ENCODE measurements at regions not wholly inside any gene's neighbourhood (a gene's known extent, or its start where the extent isn't known, plus 50 kb on each side); places are given as distances from the start of the nearest gene placed in this dataset.

DNA sequence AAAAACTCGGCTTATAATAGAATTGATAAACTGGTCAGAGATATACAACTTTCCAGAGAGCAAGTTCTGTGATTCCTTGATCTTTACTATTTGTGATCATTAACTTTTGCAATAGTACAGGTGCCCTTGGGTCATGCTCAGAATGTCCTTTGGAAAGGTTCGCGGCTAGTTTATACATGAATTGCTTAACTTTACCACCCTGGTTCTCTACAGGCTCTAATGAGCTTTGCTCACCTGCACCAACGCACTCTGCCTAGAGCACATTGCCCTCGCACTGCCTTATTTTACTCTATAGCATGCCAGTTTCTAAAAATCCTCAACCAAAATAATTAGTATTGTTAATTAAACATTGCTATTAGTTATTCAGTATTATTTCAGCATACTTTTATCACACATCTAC, 931.2 kb upstream of the KCND2 start:
- no peaks in the 10 kb centered on the region for H3K27me3 ChIP-seq (ENCODE audit: control insufficient read depth in 1 of 2, insufficient read depth in 1 of 2, low read length in 2 of 2)
- H4K8ac ChIP-seq (ENCODE audit: low read length) = no peak overlapping the region
- no peak overlapping the region for H2BK12ac ChIP-seq (ENCODE audit: low read length in 2 of 2)
- no peaks in the 10 kb centered on the region for H3K4me1 ChIP-seq (ENCODE audit: control insufficient read depth, insufficient read depth, low read depth, low read length)
- H3K79me1 ChIP-seq (replicated peaks; ENCODE audit: low read length, poor library complexity, severe bottlenecking) = no peaks in the 10 kb centered on the region
- H3K23ac ChIP-seq (ENCODE audit: low read length in 2 of 2) = no peak overlapping the region
- no peak overlapping the region for H3K9ac ChIP-seq (ENCODE audit: low read length)
- H4K91ac ChIP-seq (ENCODE audit: low read length) = no peak overlapping the region
- no peak overlapping the region for H3K18ac ChIP-seq (ENCODE audit: low read depth in 1 of 2, low read length in 2 of 2)
- no peak overlapping the region for H3K27ac ChIP-seq (ENCODE audit: low read length, poor library complexity, severe bottlenecking)
- no peaks in the 10 kb centered on the region for H3K36me3 ChIP-seq (ENCODE audit: control insufficient read depth in 1 of 2, insufficient read depth in 2 of 2, low read depth in 1 of 2, low read length in 2 of 2)
- H2BK5ac ChIP-seq (ENCODE audit: low read depth, low read length, poor library complexity, severe bottlenecking) = no peak overlapping the region
- no peaks in the 10 kb centered on the region for H3K9me3 ChIP-seq (ENCODE audit: control insufficient read depth, low read length)
- no peak overlapping the region for H2AK5ac ChIP-seq (ENCODE audit: low read length, severe bottlenecking)
- DNase-seq = no peak
- H2AFZ ChIP-seq (ENCODE audit: low read depth, low read length) = no peak overlapping the region
- H2BK120ac ChIP-seq (ENCODE audit: low read depth, low read length) = no peak overlapping the region
- no peak overlapping the region for H2BK15ac ChIP-seq (ENCODE audit: low read depth, poor library complexity, severe bottlenecking)
- H3K4ac ChIP-seq (ENCODE audit: low read depth in 1 of 2, low read length in 2 of 2) = no peak overlapping the region
- no peak overlapping the region for H3K4me2 ChIP-seq (ENCODE audit: low read length, poor library complexity, severe bottlenecking)
- no peak overlapping the region for H3K4me3 ChIP-seq (ENCODE audit: insufficient read depth in 1 of 2, low read depth in 1 of 2, low read length in 2 of 2)
- H3K14ac ChIP-seq (ENCODE audit: low read length in 2 of 2) = no peak overlapping the region
- WGBS = 90% methylated on average over 2 of the region's 5 CpGs

- no peak overlapping the region for H2BK5ac ChIP-seq (ENCODE audit: low read depth, low read length, poor library complexity, severe bottlenecking)
- no peak overlapping the region for H3K4me2 ChIP-seq (ENCODE audit: low read length, poor library complexity, severe bottlenecking)
These were observed 929.7 kb upstream of the KCND2 start for GRCh38 chr7:119343289-119343688.

DNA sequence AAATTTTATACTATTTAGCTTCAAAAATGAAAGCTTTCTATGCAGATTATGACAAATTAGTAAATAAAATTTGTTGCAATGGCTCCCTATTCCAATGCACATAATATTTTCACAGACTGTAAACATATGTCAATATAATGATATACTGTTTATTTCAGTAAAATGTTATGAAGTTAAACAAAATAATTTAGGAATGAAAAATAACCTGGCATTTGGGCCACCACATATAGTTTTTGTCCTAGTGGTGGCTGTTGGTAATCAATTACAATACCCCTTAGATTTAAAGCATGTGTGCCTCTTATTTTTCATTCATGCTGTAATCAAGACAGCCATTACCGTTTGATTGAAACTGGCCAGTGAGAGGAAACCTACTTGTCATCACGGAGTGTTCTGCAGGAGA, 928.5 kb upstream of the KCND2 start:
- H3K14ac ChIP-seq (ENCODE audit: low read length in 2 of 2) = no peak overlapping the region
- no peaks in the 10 kb centered on the region for H3K36me3 ChIP-seq (ENCODE audit: control insufficient read depth in 1 of 2, insufficient read depth in 2 of 2, low read depth in 1 of 2, low read length in 2 of 2)
- no CpG with 5 or more reads among the region's 2 CpGs for WGBS
- no peaks in the 10 kb centered on the region for H3K79me1 ChIP-seq (replicated peaks; ENCODE audit: low read length, poor library complexity, severe bottlenecking)
- H3K9me3 ChIP-seq (ENCODE audit: control insufficient read depth, low read length) = no peaks in the 10 kb centered on the region
- H3K4me2 ChIP-seq (ENCODE audit: low read length, poor library complexity, severe bottlenecking) = no peak overlapping the region
- H3K9ac ChIP-seq (ENCODE audit: low read length) = no peak overlapping the region
- no peak overlapping the region for H2BK5ac ChIP-seq (ENCODE audit: low read depth, low read length, poor library complexity, severe bottlenecking)
- no peak overlapping the region for H2AK5ac ChIP-seq (ENCODE audit: low read length, severe bottlenecking)
- no peaks in the 10 kb centered on the region for H3K27me3 ChIP-seq (ENCODE audit: control insufficient read depth in 1 of 2, insufficient read depth in 1 of 2, low read length in 2 of 2)
- H3K4me3 ChIP-seq (ENCODE audit: insufficient read depth in 1 of 2, low read depth in 1 of 2, low read length in 2 of 2) = no peak overlapping the region
- no peak overlapping the region for H3K27ac ChIP-seq (ENCODE audit: low read length, poor library complexity, severe bottlenecking)
- H2AFZ ChIP-seq (ENCODE audit: low read depth, low read length) = no peak overlapping the region
- no peak overlapping the region for H4K91ac ChIP-seq (ENCODE audit: low read length)
- no peak overlapping the region for H2BK120ac ChIP-seq (ENCODE audit: low read depth, low read length)
- H2BK12ac ChIP-seq (ENCODE audit: low read length in 2 of 2) = no peak overlapping the region
- no peak overlapping the region for H4K8ac ChIP-seq (ENCODE audit: low read length)
- H3K23ac ChIP-seq (ENCODE audit: low read length in 2 of 2) = no peak overlapping the region
- H2BK15ac ChIP-seq (ENCODE audit: low read depth, poor library complexity, severe bottlenecking) = no peak overlapping the region
- H3K18ac ChIP-seq (ENCODE audit: low read depth in 1 of 2, low read length in 2 of 2) = no peak overlapping the region
- H3K4me1 ChIP-seq (ENCODE audit: control insufficient read depth, insufficient read depth, low read depth, low read length) = no peaks in the 10 kb centered on the region
- DNase-seq = no peak
- no peak overlapping the region for H3K4ac ChIP-seq (ENCODE audit: low read depth in 1 of 2, low read length in 2 of 2)

More at GRCh38 chr7:119343289-119343688, 929.7 kb upstream of the KCND2 start:
- Histone ChIP-seq H3K4me1 (ENCODE audit: control insufficient read depth, insufficient read depth, low read depth, low read length) (no peaks in the 10 kb centered on the region), H3K18ac (ENCODE audit: low read depth in 1 of 2, low read length in 2 of 2) (no peak overlapping the region), H2BK12ac (ENCODE audit: low read length in 2 of 2) (no peak overlapping the region), H4K91ac (ENCODE audit: low read length) (no peak overlapping the region), H3K36me3 (ENCODE audit: control insufficient read depth in 1 of 2, insufficient read depth in 2 of 2, low read depth in 1 of 2, low read length in 2 of 2) (no peaks in the 10 kb centered on the region), H3K9ac (ENCODE audit: low read length) (no peak overlapping the region), H3K4me3 (ENCODE audit: insufficient read depth in 1 of 2, low read depth in 1 of 2, low read length in 2 of 2) (no peak overlapping the region), H3K23ac (ENCODE audit: low read length in 2 of 2) (no peak overlapping the region), H3K27ac (ENCODE audit: low read length, poor library complexity, severe bottlenecking) (no peak overlapping the region), H3K27me3 (ENCODE audit: control insufficient read depth in 1 of 2, insufficient read depth in 1 of 2, low read length in 2 of 2) (no peaks in the 10 kb centered on the region), H3K4ac (ENCODE audit: low read depth in 1 of 2, low read length in 2 of 2) (no peak overlapping the region), H3K79me1 (replicated peaks; ENCODE audit: low read length, poor library complexity, severe bottlenecking) (no peaks in the 10 kb centered on the region), H3K9me3 (ENCODE audit: control insufficient read depth, low read length) (no peaks in the 10 kb centered on the region), H2BK120ac (ENCODE audit: low read depth, low read length) (no peak overlapping the region), H3K14ac (ENCODE audit: low read length in 2 of 2) (no peak overlapping the region), H2BK15ac (ENCODE audit: low read depth, poor library complexity, severe bottlenecking) (no peak overlapping the region), H2AK5ac (ENCODE audit: low read length, severe bottlenecking) (no peak overlapping the region), H4K8ac (ENCODE audit: low read length) (no peak overlapping the region), H2AFZ (ENCODE audit: low read depth, low read length) (no peak overlapping the region)
- WGBS = no CpG with 5 or more reads among the region's 1 CpG
- DNase-seq = no peak

DNA sequence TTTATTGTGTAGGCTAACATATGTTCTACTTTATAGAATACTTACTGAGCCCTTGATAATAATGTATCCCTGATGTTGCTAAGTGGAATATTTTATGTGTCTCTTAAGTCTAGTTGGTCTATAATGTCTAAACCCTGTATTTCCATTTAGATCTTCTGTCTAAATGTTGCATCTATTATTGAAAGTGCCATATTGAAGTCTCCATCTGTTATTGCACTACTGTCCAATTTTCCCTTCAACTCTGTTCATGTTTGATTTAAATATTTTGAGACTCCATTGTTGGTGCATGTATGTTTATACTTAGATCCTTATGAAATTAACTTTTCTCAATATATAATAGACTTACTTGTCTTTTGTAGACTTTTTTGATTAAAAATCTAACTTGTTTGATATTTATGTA, 924.5 kb upstream of the KCND2 start:
- H3K9ac ChIP-seq (ENCODE audit: low read length) = no peak overlapping the region
- H2BK5ac ChIP-seq (ENCODE audit: low read depth, low read length, poor library complexity, severe bottlenecking) = no peak overlapping the region
- no peaks in the 10 kb centered on the region for H3K27me3 ChIP-seq (ENCODE audit: control insufficient read depth in 1 of 2, insufficient read depth in 1 of 2, low read length in 2 of 2)
- H3K4ac ChIP-seq (ENCODE audit: low read depth in 1 of 2, low read length in 2 of 2) = no peak overlapping the region
- H3K79me1 ChIP-seq (replicated peaks; ENCODE audit: low read length, poor library complexity, severe bottlenecking) = no peaks in the 10 kb centered on the region
- no peak overlapping the region for H3K23ac ChIP-seq (ENCODE audit: low read length in 2 of 2)
- H3K4me2 ChIP-seq (ENCODE audit: low read length, poor library complexity, severe bottlenecking) = no peak overlapping the region
- H3K4me3 ChIP-seq (ENCODE audit: insufficient read depth in 1 of 2, low read depth in 1 of 2, low read length in 2 of 2) = no peak overlapping the region
- no peak overlapping the region for H3K14ac ChIP-seq (ENCODE audit: low read length in 2 of 2)
- no peak overlapping the region for H2BK15ac ChIP-seq (ENCODE audit: low read depth, poor library complexity, severe bottlenecking)
- no peak overlapping the region for H4K91ac ChIP-seq (ENCODE audit: low read length)
- DNase-seq = no peak
- no peaks in the 10 kb centered on the region for H3K9me3 ChIP-seq (ENCODE audit: control insufficient read depth, low read length)
- no peak overlapping the region for H2AK5ac ChIP-seq (ENCODE audit: low read length, severe bottlenecking)
- no peaks in the 10 kb centered on the region for H3K36me3 ChIP-seq (ENCODE audit: control insufficient read depth in 1 of 2, insufficient read depth in 2 of 2, low read depth in 1 of 2, low read length in 2 of 2)
- no peak overlapping the region for H3K18ac ChIP-seq (ENCODE audit: low read depth in 1 of 2, low read length in 2 of 2)
- H3K27ac ChIP-seq (ENCODE audit: low read length, poor library complexity, severe bottlenecking) = no peak overlapping the region
- H2BK12ac ChIP-seq (ENCODE audit: low read length in 2 of 2) = no peak overlapping the region
- H4K8ac ChIP-seq (ENCODE audit: low read length) = no peak overlapping the region
- H3K4me1 ChIP-seq (ENCODE audit: control insufficient read depth, insufficient read depth, low read depth, low read length) = no peaks in the 10 kb centered on the region
- H2BK120ac ChIP-seq (ENCODE audit: low read depth, low read length) = no peak overlapping the region
- H2AFZ ChIP-seq (ENCODE audit: low read depth, low read length) = no peak overlapping the region

Data from mesenchymal stem cell (in vitro differentiated cells and primary cell).